GM12865 (cell line): ENCODE measurements at regions not wholly inside any gene's neighbourhood (a gene's known extent, or its start where the extent isn't known, plus 50 kb on each side); places are given as distances from the start of the nearest gene placed in this dataset.

ENCODE experiments used
- DNase-seq: peaks from one replicate; pipeline ENCODE4 v3.0.0; 2010; ENCODE audit warnings: low read depth
- H3K4me3 ChIP-seq: 2 replicates; pipeline ENCODE4 v1.5.1; 2011; ENCODE audit warnings: mild to moderate bottlenecking, low read depth, low read length, control low read depth
- TF ChIP-seq, protein P1 (sequence below): IDR thresholded peaks from 2 replicates; pipeline ENCODE4 v1.5.1; 2011; ENCODE audit warnings: low read length, control low read depth, low read depth, inconsistent platforms; ENCODE audit not compliant: insufficient read depth; ENCODE audit errors: missing control alignments

DNA sequence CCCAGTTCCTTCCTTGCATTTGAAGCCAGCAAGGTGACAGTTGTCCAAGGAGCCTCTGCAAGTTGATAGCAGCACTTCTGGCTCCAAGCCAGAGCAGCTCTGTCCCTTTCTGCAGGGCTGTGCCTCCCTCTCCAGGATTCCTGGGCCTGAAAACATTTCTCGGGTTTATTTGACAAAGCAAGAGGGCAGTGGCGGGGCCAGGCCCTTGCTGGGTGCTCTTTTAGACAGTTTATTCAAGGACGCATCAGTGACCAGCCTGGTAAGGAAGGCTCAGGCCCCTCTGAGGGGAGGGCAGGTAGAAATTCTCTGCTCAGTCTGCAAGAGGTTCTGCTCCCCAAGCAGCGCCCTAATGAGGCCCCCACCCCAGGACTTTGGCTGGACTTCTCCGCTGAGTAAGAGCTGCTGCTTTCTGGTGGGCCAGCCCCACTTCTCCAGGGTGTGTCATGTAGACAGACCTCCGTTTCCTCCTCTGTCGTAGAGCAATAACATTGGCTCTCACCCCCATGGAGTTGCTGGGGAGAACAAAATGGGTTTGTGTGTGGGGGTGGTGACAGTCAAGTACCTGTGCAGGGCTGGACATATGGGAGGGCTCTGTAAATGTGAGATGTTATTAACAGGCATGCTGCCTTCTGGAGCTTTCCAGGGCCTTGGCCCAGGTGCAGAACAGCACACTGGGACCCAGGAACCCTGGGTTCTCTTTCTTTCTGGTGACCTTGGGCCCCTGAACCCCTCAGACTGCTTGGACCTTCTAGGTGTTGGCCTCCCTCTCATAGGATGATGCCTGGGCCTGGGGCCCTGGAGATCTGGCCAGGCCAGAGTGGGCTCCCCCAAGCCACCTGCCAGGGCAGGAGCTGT lies 146.2 kb upstream of the TLE3 start:
- no peak overlapping the region for H3K4me3 ChIP-seq

DNA sequence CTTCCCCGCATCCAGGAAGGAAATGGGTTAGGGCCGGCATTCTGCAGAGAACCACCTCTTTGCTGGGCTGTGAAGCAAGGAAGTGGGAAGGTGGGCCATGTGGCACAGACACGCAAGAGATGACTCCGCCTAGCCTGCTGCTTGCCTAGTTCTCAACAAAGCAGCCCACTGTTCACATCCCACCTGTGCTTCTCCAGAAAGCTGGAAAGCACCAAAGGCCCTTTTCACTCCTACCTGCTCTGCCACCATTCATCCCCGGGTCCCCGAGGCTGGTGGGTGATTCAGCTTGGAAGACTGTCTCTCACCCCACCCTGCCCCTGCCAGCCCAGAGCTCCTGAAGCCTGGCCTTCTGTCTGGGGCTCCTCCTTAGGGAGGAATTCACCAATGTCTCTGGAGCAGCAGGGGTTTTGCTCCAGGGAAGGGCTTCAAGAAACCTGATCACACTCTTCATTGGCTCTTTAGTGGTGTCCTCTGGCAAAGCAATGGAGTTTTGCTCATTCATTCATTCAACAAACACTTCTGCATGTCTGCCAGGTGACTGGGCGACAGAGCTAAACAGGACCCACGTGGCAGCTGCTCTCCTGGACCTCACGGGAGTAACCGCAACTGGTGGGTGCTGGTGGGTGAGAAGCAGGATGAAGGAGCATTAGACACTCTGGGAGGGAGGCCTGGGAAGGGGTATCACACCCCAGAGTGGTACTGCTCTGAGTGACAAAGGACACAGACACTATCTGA lies 145.4 kb upstream of the TLE3 start:
- TF ChIP-seq, protein P1, sequence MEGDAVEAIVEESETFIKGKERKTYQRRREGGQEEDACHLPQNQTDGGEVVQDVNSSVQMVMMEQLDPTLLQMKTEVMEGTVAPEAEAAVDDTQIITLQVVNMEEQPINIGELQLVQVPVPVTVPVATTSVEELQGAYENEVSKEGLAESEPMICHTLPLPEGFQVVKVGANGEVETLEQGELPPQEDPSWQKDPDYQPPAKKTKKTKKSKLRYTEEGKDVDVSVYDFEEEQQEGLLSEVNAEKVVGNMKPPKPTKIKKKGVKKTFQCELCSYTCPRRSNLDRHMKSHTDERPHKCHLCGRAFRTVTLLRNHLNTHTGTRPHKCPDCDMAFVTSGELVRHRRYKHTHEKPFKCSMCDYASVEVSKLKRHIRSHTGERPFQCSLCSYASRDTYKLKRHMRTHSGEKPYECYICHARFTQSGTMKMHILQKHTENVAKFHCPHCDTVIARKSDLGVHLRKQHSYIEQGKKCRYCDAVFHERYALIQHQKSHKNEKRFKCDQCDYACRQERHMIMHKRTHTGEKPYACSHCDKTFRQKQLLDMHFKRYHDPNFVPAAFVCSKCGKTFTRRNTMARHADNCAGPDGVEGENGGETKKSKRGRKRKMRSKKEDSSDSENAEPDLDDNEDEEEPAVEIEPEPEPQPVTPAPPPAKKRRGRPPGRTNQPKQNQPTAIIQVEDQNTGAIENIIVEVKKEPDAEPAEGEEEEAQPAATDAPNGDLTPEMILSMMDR, result no peak
- no peak overlapping the region for H3K4me3 ChIP-seq
- no peak for DNase-seq

More for the DNA sequence above, 146.2 kb upstream of the TLE3 start:
- no peak for DNase-seq
- TF ChIP-seq, protein P1, result no peak

DNA sequence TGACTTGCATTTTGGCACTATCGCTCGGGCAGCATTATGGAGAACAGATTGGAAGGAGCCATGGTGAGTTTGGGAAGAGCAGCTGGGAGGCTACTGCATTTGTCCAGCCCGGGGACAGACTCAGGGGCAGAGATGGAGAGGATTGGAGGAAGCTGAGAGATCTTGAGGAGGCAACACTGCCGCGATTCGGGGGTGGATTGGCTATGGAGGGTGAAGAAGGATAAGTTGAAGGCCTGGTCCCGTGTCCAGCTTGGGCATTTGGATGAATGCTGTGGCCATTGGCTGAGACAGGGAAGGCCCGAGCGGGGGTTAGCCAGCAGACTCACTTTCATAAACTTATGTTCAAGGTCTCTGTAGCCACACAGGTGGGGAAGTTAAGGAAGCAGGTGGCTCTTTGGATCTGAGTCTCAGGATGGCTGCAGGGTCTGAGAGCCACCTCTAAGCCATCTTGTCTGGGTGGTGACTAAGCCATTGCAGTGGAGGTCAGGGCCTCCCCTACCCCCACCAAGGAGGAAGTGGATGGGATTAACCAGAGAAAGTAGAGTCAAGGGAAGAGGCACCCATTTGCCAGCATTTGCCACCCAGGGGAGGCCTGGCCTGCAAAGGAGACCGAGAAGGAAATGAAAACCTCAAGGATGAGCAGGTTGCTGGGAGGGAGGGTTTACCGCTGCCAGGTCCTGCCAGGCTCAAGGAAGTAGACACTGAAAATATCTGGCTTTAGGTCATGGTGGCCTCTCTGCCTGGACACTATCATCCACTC lies 144.0 kb upstream of the TLE3 start:
- no peak for DNase-seq
- TF ChIP-seq, protein P1, result no peak
- no peak overlapping the region for H3K4me3 ChIP-seq

DNA sequence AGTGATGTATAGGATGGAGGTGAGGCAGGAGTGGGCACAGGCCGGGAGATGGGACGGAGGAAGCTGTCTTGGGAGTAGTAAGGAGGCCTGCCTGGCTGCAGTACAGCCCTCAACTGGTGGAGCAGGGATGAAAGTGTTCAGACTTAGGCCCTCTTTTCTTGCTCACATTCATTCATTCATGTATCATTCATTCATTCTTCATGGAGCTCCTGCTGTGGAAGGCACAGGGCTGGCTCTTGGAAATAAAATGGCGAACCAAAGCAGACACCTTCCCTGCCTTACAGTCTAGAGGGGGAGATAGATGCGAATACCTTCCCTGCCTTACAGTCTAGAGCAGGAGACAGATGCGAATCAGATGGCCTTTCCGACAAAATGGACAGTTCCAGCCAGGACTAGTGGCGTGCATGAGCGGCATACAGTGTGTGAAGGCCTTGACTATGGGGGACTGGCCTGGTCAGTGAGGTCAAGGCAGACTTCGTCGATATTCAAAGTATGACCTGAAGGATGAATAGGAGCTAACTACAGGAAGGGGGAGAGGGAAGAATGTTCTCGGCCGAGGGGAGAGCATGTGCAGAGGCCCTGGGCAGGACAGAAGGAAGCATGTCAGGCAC lies 143.2 kb upstream of the TLE3 start:
- TF ChIP-seq, protein P1, result no peak
- DNase-seq, result no peak
- no peak overlapping the region for H3K4me3 ChIP-seq

DNA sequence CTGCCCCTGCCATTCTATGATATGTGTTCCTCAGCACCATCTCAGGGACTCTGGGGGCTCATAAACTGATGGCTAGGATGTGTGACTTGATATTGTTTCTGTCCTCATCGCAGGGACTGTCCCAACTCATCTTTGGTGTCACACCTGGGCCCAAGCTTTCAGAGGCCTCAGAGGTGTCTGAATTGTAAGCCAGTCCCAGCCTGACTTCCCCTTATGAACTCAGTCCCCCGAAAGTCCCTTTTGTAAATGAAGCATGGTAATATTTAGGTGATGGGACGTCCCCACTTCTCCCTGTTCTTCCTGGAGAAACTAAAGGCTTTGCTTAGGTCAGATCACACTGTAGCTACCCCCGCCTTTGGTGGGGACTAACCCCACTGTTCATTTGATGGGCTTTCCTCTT lies 142.4 kb upstream of the TLE3 start:
- TF ChIP-seq, protein P1, result no peak
- H3K4me3 ChIP-seq, result no peak overlapping the region
- peak; percentile 73 for DNase-seq

DNA sequence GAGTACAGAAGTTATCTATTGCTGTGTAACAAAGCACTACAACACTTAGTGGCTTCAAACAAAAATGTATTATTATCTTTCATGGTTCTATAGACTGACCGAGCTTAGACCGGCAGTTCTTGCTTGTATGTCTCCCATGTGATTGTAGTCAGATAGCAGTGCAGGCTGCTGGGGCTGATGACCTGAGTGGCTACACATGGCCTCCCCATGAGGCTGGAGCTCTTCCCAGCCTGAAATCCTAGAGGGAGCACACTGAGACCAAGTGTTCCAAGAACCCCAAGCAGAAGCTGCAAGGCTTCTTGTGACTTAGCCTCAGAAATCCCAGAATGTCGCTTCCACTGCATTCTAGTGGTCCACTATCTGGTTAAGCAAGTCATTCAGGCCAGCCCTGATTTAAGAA lies 141.2 kb upstream of the TLE3 start:
- no peak for DNase-seq
- TF ChIP-seq, protein P1, result no peak
- H3K4me3 ChIP-seq, result no peak overlapping the region
